Right lobe of liver (tissue), 4 donors: ENCODE measurements at regions not wholly inside any gene's neighbourhood (a gene's known extent, or its start where the extent isn't known, plus 50 kb on each side); places are given as distances from the start of the nearest gene placed in this dataset.

ENCODE experiments used
- CTCF ChIP-seq, 4 donors: fragments of 200-600 bp in 3 of 4; fragments of 450-650 bp in 1 of 4; IDR thresholded peaks; one replicate each; pipeline versions ENCODE4 v1.5.1 to v1.8.0; 2016 to 2022; ENCODE audit warnings: antibody characterized with exemption in 4 of 4, mild to moderate bottlenecking in 2 of 4
- POLR2A ChIP-seq: fragments of 450-650 bp; IDR thresholded peaks from one replicate; pipeline ENCODE4 v1.6.1; 2017; ENCODE audit warnings: antibody characterized with exemption, mild to moderate bottlenecking
- donor health status: DM: no; HTN: no; CAD: no.
- donor health status: DM: no; HTN: no; CAD: no.
- donor health status: DM: no; HTN: yes; CAD: no.

GRCh38 chr10:4526311-4526731 lies 299.7 kb upstream of the AKR1E2 start:
- no peak for TF ChIP-seq CTCF (IDR thresholded peaks at IDR 0.05)
- TF ChIP-seq POLR2A: no peak
